ENCODE measurements at regions not wholly inside any gene's neighbourhood (a gene's known extent, or its start where the extent isn't known, plus 50 kb on each side); places are given as distances from the start of the nearest gene placed in this dataset.

GRCh38 chr10:23754941-23755340 is 316.1 kb downstream of the OTUD1 start:
- TF ChIP-seq REST (IDR thresholded peaks at IDR 0.05; ENCODE audit: insufficient read depth in 1 of 2, low read depth in 2 of 2, low read length in 1 of 2) (no peak), POLR2AphosphoS5 (IDR thresholded peaks at IDR 0.05; ENCODE audit: low read depth, low read length) (no peak), TCF7L2 (IDR thresholded peaks at IDR 0.05; ENCODE audit: low read depth, low read length) (no peak), SIN3A (IDR thresholded peaks at IDR 0.05; ENCODE audit: borderline replicate concordance, insufficient read depth, low read depth, low read length) (no peak)
- TF ChIP-seq, protein P1, sequence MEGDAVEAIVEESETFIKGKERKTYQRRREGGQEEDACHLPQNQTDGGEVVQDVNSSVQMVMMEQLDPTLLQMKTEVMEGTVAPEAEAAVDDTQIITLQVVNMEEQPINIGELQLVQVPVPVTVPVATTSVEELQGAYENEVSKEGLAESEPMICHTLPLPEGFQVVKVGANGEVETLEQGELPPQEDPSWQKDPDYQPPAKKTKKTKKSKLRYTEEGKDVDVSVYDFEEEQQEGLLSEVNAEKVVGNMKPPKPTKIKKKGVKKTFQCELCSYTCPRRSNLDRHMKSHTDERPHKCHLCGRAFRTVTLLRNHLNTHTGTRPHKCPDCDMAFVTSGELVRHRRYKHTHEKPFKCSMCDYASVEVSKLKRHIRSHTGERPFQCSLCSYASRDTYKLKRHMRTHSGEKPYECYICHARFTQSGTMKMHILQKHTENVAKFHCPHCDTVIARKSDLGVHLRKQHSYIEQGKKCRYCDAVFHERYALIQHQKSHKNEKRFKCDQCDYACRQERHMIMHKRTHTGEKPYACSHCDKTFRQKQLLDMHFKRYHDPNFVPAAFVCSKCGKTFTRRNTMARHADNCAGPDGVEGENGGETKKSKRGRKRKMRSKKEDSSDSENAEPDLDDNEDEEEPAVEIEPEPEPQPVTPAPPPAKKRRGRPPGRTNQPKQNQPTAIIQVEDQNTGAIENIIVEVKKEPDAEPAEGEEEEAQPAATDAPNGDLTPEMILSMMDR (IDR thresholded peaks at IDR 0.05), result no peak
- H3K27me3 ChIP-seq (ENCODE audit: control insufficient read depth, insufficient read depth, low read length), result no peaks in the 10 kb centered on the region
- in situ Hi-C loops (cut with HindIII; ENCODE audit: low pct_unique_long_range_greater_than_20kb, low sequenced_read_pairs), result no loop called here
- no TSS peak for BruUV-seq (replicated peaks)
- ATAC-seq (no peak), DNase-seq (ENCODE audit: low read depth, low spot score) (no peak)
- no peak overlapping the region for H3K4me3 ChIP-seq (ENCODE audit: low read depth in 2 of 2, low read length in 2 of 2)
- POLR2A ChIA-PET, result no interaction called here
- H3K9me3 ChIP-seq (ENCODE audit: control insufficient read depth, insufficient read depth, low read depth, low read length), result no peaks in the 10 kb centered on the region
- intact Hi-C loops (cut with micrococcal nuclease; ENCODE audit: unreplicated experiment), result no loop called here
- H3K27ac ChIP-seq (ENCODE audit: low read length), result no peak overlapping the region
- H3K36me3 ChIP-seq (ENCODE audit: control insufficient read depth, insufficient read depth, low read length), result no peaks in the 10 kb centered on the region
- H3K4me1 ChIP-seq (ENCODE audit: control insufficient read depth, insufficient read depth, low read length), result no peaks in the 10 kb centered on the region
- CTCF ChIA-PET, result no interaction called here

DNA sequence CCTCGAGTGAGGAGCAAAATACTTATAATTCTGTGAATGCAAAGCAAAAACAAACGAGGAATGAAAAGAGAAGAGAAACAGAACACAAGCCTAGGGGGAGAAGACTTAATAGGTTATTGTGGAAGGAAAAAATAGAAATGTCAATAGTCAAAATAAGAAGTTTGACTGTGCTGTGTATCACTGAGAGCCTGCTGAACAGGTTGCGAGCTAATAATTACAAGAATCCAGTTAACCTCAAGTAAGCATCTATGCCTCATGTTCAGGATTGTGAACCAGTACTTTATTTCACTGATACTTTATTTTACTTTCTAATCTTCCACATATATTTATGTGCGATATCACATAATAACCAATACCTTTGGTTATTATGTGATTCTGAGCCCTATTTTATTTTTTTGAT is 316.7 kb downstream of the OTUD1 start:
- POLR2A ChIA-PET, result no interaction called here

GRCh38 chr10:23768281-23768680 is 329.4 kb downstream of the OTUD1 start:
- Histone ChIP-seq H3K4me3 (ENCODE audit: low read depth in 2 of 2, low read length in 2 of 2) (no peak overlapping the region), H3K27ac (ENCODE audit: low read length) (no peak overlapping the region), H3K9me3 (ENCODE audit: control insufficient read depth, insufficient read depth, low read depth, low read length) (no peaks in the 10 kb centered on the region), H3K27me3 (ENCODE audit: control insufficient read depth, insufficient read depth, low read length) (no peaks in the 10 kb centered on the region), H3K4me1 (ENCODE audit: control insufficient read depth, insufficient read depth, low read length) (no peaks in the 10 kb centered on the region), H3K36me3 (ENCODE audit: control insufficient read depth, insufficient read depth, low read length) (no peaks in the 10 kb centered on the region)
- POLR2A ChIA-PET, result no interaction called here
- intact Hi-C loops (cut with micrococcal nuclease; ENCODE audit: unreplicated experiment), result no loop called here
- no TSS peak for BruUV-seq (replicated peaks)
- in situ Hi-C loops (cut with HindIII; ENCODE audit: low pct_unique_long_range_greater_than_20kb, low sequenced_read_pairs), result no loop called here
- ATAC-seq (no peak), DNase-seq (ENCODE audit: low read depth, low spot score) (no peak)
- TF ChIP-seq SIN3A (IDR thresholded peaks at IDR 0.05; ENCODE audit: borderline replicate concordance, insufficient read depth, low read depth, low read length) (no peak), POLR2AphosphoS5 (IDR thresholded peaks at IDR 0.05; ENCODE audit: low read depth, low read length) (no peak), REST (IDR thresholded peaks at IDR 0.05; ENCODE audit: insufficient read depth in 1 of 2, low read depth in 2 of 2, low read length in 1 of 2) (no peak), TCF7L2 (IDR thresholded peaks at IDR 0.05; ENCODE audit: low read depth, low read length) (no peak)
- TF ChIP-seq, protein P1 (IDR thresholded peaks at IDR 0.05), result no peak
- CTCF ChIA-PET, result no interaction called here

More for the DNA sequence above, 316.7 kb downstream of the OTUD1 start:
- Histone ChIP-seq H3K4me3 (ENCODE audit: low read depth in 2 of 2, low read length in 2 of 2) (no peak overlapping the region), H3K36me3 (ENCODE audit: control insufficient read depth, insufficient read depth, low read length) (no peaks in the 10 kb centered on the region), H3K9me3 (ENCODE audit: control insufficient read depth, insufficient read depth, low read depth, low read length) (no peaks in the 10 kb centered on the region), H3K27me3 (ENCODE audit: control insufficient read depth, insufficient read depth, low read length) (no peaks in the 10 kb centered on the region), H3K27ac (ENCODE audit: low read length) (no peak overlapping the region), H3K4me1 (ENCODE audit: control insufficient read depth, insufficient read depth, low read length) (no peaks in the 10 kb centered on the region)
- in situ Hi-C loops (cut with HindIII; ENCODE audit: low pct_unique_long_range_greater_than_20kb, low sequenced_read_pairs) (no loop called here), intact Hi-C loops (cut with micrococcal nuclease; ENCODE audit: unreplicated experiment) (no loop called here)
- no TSS peak for BruUV-seq (replicated peaks)
- no peak for DNase-seq (ENCODE audit: low read depth, low spot score)
- no peak for ATAC-seq
- CTCF ChIA-PET, result no interaction called here
- TF ChIP-seq SIN3A (IDR thresholded peaks at IDR 0.05; ENCODE audit: borderline replicate concordance, insufficient read depth, low read depth, low read length) (no peak), TCF7L2 (IDR thresholded peaks at IDR 0.05; ENCODE audit: low read depth, low read length) (no peak)
